GM12878 (cell line): ENCODE measurements at regions not wholly inside any gene's neighbourhood (a gene's known extent, or its start where the extent isn't known, plus 50 kb on each side); places are given as distances from the start of the nearest gene placed in this dataset.

Experiments used
- ATAC-seq: fragments of 200-7000 bp; cut with Tn5 transposase; 3 replicates; pipeline ENCODE4 v1.9.1; 2020; ENCODE audit warnings: mild to moderate bottlenecking, moderate library complexity
- BruUV-seq: library from RNA; stranded (reverse); fragments of 400-500 nt; replicated peaks from 2 replicates; lab custom pipeline; 2021; lab: Mats Ljungman, UMichigan
- CTCF ChIA-PET: fragments of 300-600 bp; sonication (Branson Sonifier 250); formaldehyde crosslinking; extraction: SDS; loops from one replicate; lab custom pipeline; 2021; ENCODE audit warnings: inconsistent platforms; lab: Yijun Ruan, JAX
- POLR2A ChIA-PET: fragments of 350-600 bp; formaldehyde crosslinking; extraction: SDS; loops from one replicate; lab custom pipeline; 2021; ENCODE audit warnings: inconsistent platforms; lab: Charles Lee
- RAD21 ChIA-PET: fragments of 300-600 bp; sonication (Branson Sonifier 250); formaldehyde crosslinking; loops from one replicate; lab custom pipeline; 2023; ENCODE audit warnings: antibody characterized with exemption; ENCODE audit not compliant: unreplicated experiment; lab: Charles Lee
- SMC1A ChIA-PET: fragments of 300-600 bp; sonication (Branson Sonifier 250); formaldehyde crosslinking; loops from one replicate; lab custom pipeline; 2023; ENCODE audit not compliant: unreplicated experiment, uncharacterized antibody; lab: Charles Lee
- DNase-seq: peaks from one replicate; pipeline ENCODE4 v3.0.0-alpha.2; 2011; ENCODE audit warnings: low read depth, low spot score
- FAIRE-seq: peaks from 3 replicates; lab custom pipeline; 2011; peaks lifted over from hg19 to GRCh38; lab: Jason Lieb, UNC
- H2AFZ ChIP-seq: 2 replicates; pipeline ENCODE4 v1.6.0; 2011; ENCODE audit warnings: low read depth, low read length, control low read depth; ENCODE audit not compliant: control insufficient read depth
- H3K27ac ChIP-seq: 2 replicates; pipeline ENCODE4 v1.5.1; 2011; ENCODE audit warnings: control low read depth; ENCODE audit not compliant: control insufficient read depth, insufficient read depth
- H3K27me3 ChIP-seq, 2 experiments: replicated peaks in 1 of 2; 2 replicates each; pipeline versions ENCODE4 v1.6.0 to v1.6.1; 2011; ENCODE audit warnings: low read length in 1 of 2; ENCODE audit not compliant: control insufficient read depth in 2 of 2, insufficient read depth in 2 of 2
- H3K36me3 ChIP-seq, 2 experiments: 2 replicates each; pipeline ENCODE4 v1.5.1; 2011; ENCODE audit warnings: low read length in 1 of 2; ENCODE audit not compliant: control insufficient read depth in 2 of 2, insufficient read depth in 2 of 2
- H3K4me1 ChIP-seq: 2 replicates; pipeline ENCODE4 v1.6.1; 2011; ENCODE audit warnings: mild to moderate bottlenecking, low read length, moderate library complexity, mixed read lengths; ENCODE audit not compliant: control insufficient read depth, insufficient read depth
- H3K4me2 ChIP-seq: 2 replicates; pipeline ENCODE4 v1.6.0; 2011; ENCODE audit warnings: control low read depth; ENCODE audit not compliant: control insufficient read depth, insufficient read depth
- H3K4me3 ChIP-seq: fragments of 200-600 bp; sonication (generic); 2 replicates; pipeline ENCODE4 v1.5.1; 2016
- H3K79me2 ChIP-seq: 2 replicates; pipeline ENCODE4 v1.6.0; 2011; ENCODE audit warnings: low read length; ENCODE audit not compliant: control insufficient read depth, insufficient read depth
- H3K9ac ChIP-seq: 2 replicates; pipeline ENCODE4 v1.8.0; 2011; ENCODE audit warnings: low read length, control low read depth, mixed read lengths; ENCODE audit not compliant: control insufficient read depth, insufficient read depth
- H3K9me3 ChIP-seq: replicated peaks from 3 replicates; pipeline ENCODE4 v1.5.1; 2011; ENCODE audit warnings: mild to moderate bottlenecking, low read length; ENCODE audit not compliant: control insufficient read depth, insufficient read depth
- H4K20me1 ChIP-seq: 2 replicates; pipeline ENCODE4 v1.6.0; 2011; ENCODE audit not compliant: control insufficient read depth, insufficient read depth
- BMI1 ChIP-seq: fragments of 450-650 bp; IDR thresholded peaks from 2 replicates; pipeline ENCODE4 v1.6.1; 2016; ENCODE audit warnings: mild to moderate bottlenecking, moderate library complexity, borderline replicate concordance
- TARDBP ChIP-seq: IDR thresholded peaks from 2 replicates; pipeline ENCODE4 v1.6.1; 2016; ENCODE audit warnings: borderline replicate concordance
- USF2 ChIP-seq: IDR thresholded peaks from 2 replicates; pipeline ENCODE4 v1.6.1; 2011; ENCODE audit warnings: low read depth, low read length, improper control_type of control experiment, borderline replicate concordance
- ZNF592 ChIP-seq: fragments of 450-650 bp; IDR thresholded peaks from 2 replicates; pipeline ENCODE4 v1.6.1; 2017; ENCODE audit warnings: mild to moderate bottlenecking, moderate library complexity
- WGBS: methylation state at CpG from one replicate; pipeline ENCODE4 v1.1.6; 2016; ENCODE audit warnings: low lambda C conversion rate; ENCODE audit not compliant: insufficient replicate concordance, insufficient coverage; ENCODE audit errors: missing lambda C conversion rate; 5-methylcytosine and 5-hydroxymethylcytosine counted together
- in situ Hi-C: fragments of 300-500 bp; cut with MboI; formaldehyde crosslinking; loops from 9 replicates; pipeline ENCODE4 v1.14.3; 2018; ENCODE audit warnings: mixed read lengths
- intact Hi-C: fragments of 100-400 bp; cut with micrococcal nuclease; formaldehyde crosslinking; loops from one replicate; pipeline ENCODE4 v1.14.2; 2022; ENCODE audit not compliant: unreplicated experiment
- TF ChIP-seq, protein P1 (sequence below): fragments of 450-650 bp; IDR thresholded peaks from 2 replicates; pipeline ENCODE4 v1.6.1; 2017; ENCODE audit warnings: mild to moderate bottlenecking, moderate library complexity

GRCh38 chr3:187618722-187619121 lies 51.5 kb downstream of the SST start:
- no peak for DNase-seq
- Histone ChIP-seq H3K36me3 (no peaks in the 10 kb centered on the region), H3K9ac (no peak overlapping the region), H3K9me3 (no peaks in the 10 kb centered on the region), H3K4me3 (no peak overlapping the region), H3K4me2 (no peak overlapping the region), H2AFZ (no peak overlapping the region), H4K20me1 (no peaks in the 10 kb centered on the region), H3K4me1 (no peaks in the 10 kb centered on the region), H3K79me2 (no peaks in the 10 kb centered on the region), H3K27me3 (peaks cover 0 to 1% of the 10 kb centered on the region in 2 experiments; a peak in 1 of 4 replicates), H3K27ac (no peak overlapping the region)
- CTCF ChIA-PET = interaction anchor here (0.9 to 1.9 kb wide), 5 partner anchors 9 to 302 kb away, joined by 3 to 9 read pairs (median 4); no protein-coding TSS in a partner anchor
- intact Hi-C loops (no loop called here), in situ Hi-C loops (no loop called here)
- WGBS = 9% methylated on average over 3 of the region's 3 CpGs
- TF ChIP-seq BMI1 = no peak
- TF ChIP-seq, protein P1, sequence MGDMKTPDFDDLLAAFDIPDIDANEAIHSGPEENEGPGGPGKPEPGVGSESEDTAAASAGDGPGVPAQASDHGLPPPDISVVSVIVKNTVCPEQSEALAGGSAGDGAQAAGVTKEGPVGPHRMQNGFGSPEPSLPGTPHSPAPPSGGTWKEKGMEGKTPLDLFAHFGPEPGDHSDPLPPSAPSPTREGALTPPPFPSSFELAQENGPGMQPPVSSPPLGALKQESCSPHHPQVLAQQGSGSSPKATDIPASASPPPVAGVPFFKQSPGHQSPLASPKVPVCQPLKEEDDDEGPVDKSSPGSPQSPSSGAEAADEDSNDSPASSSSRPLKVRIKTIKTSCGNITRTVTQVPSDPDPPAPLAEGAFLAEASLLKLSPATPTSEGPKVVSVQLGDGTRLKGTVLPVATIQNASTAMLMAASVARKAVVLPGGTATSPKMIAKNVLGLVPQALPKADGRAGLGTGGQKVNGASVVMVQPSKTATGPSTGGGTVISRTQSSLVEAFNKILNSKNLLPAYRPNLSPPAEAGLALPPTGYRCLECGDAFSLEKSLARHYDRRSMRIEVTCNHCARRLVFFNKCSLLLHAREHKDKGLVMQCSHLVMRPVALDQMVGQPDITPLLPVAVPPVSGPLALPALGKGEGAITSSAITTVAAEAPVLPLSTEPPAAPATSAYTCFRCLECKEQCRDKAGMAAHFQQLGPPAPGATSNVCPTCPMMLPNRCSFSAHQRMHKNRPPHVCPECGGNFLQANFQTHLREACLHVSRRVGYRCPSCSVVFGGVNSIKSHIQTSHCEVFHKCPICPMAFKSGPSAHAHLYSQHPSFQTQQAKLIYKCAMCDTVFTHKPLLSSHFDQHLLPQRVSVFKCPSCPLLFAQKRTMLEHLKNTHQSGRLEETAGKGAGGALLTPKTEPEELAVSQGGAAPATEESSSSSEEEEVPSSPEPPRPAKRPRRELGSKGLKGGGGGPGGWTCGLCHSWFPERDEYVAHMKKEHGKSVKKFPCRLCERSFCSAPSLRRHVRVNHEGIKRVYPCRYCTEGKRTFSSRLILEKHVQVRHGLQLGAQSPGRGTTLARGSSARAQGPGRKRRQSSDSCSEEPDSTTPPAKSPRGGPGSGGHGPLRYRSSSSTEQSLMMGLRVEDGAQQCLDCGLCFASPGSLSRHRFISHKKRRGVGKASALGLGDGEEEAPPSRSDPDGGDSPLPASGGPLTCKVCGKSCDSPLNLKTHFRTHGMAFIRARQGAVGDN = no peak
- TF ChIP-seq USF2 = no peak
- TF ChIP-seq ZNF592 = no peak
- TF ChIP-seq TARDBP = no peak
- FAIRE-seq = no peak
- BruUV-seq = no TSS peak
- SMC1A ChIA-PET = interaction anchor here (1.6 to 1.8 kb wide), 2 partner anchors 27 to 61 kb away, joined by 4 to 6 read pairs; no protein-coding TSS in a partner anchor
- POLR2A ChIA-PET = no interaction called here
- ATAC-seq = no peak
- RAD21 ChIA-PET = interaction anchor here (1.1 kb wide), 1 partner anchor 61 kb away, joined by 5 read pairs; no protein-coding TSS in a partner anchor
